GM10248 (cell line): ENCODE measurements at regions not wholly inside any gene's neighbourhood (a gene's known extent, or its start where the extent isn't known, plus 50 kb on each side); places are given as distances from the start of the nearest gene placed in this dataset.

Experiments
- CTCF ChIA-PET: fragments of 300-600 bp; sonication (Branson Sonifier 250); formaldehyde crosslinking; extraction: SDS; loops from one replicate; lab custom pipeline; 2021; ENCODE audit warnings: antibody characterized with exemption; lab: Yijun Ruan, JAX
- POLR2A ChIA-PET: fragments of 350-650 bp; sonication (Branson Sonifier 250); formaldehyde crosslinking; extraction: SDS; loops from one replicate; lab custom pipeline; 2020; ENCODE audit warnings: antibody characterized with exemption; lab: Yijun Ruan, JAX
- DNase-seq: peaks from one replicate; pipeline ENCODE4 v3.0.0; 2012; ENCODE audit errors: extremely low spot score
- CTCF ChIP-seq: IDR thresholded peaks from 2 replicates; pipeline ENCODE4 v1.5.1; 2012; ENCODE audit warnings: mild to moderate bottlenecking, low read depth; ENCODE audit errors: extremely low read depth, missing control alignments, control extremely low read depth

- no peak for DNase-seq
- POLR2A ChIA-PET = no interaction called here
- CTCF ChIA-PET = interaction anchor here (1.0 to 1.7 kb wide), 4 partner anchors 13 to 90 kb away, joined by 3 to 7 read pairs (median 4); no protein-coding TSS in a partner anchor
- no peak for TF ChIP-seq CTCF
Observed at GRCh38 chr4:67030636-67031035, 514.7 kb downstream of the CENPC start.

- POLR2A ChIA-PET = no interaction called here
- TF ChIP-seq CTCF = no peak
- CTCF ChIA-PET = interaction anchor here (0.8 kb wide), 1 partner anchor 16 kb away, joined by 3 read pairs; no protein-coding TSS in a partner anchor
- DNase-seq = no peak
Observed at GRCh38 chr4:67020438-67020797, 524.9 kb downstream of the CENPC start.

- no peak for DNase-seq
- ChIA-PET CTCF (no interaction called here), POLR2A (no interaction called here)
- TF ChIP-seq CTCF = no peak
Observed at GRCh38 chr4:67019686-67020437, 525.4 kb downstream of the CENPC start.

GRCh38 chr4:67014592-67014991 lies 530.7 kb downstream of the CENPC start:
- ChIA-PET CTCF (no interaction called here), POLR2A (no interaction called here)
- no peak for DNase-seq
- no peak for TF ChIP-seq CTCF

- no peak for DNase-seq
- CTCF ChIA-PET = interaction anchor here (1.2 kb wide), 1 partner anchor 17 kb away, joined by 3 read pairs; no protein-coding TSS in a partner anchor
- POLR2A ChIA-PET = no interaction called here
- no peak for TF ChIP-seq CTCF
Observed at GRCh38 chr4:67006791-67007190, 538.5 kb downstream of the CENPC start.

- no peak for DNase-seq
- TF ChIP-seq CTCF = no peak
- CTCF ChIA-PET = no interaction called here
- POLR2A ChIA-PET = no interaction called here
Observed at GRCh38 chr4:66991521-66991920, 553.8 kb downstream of the CENPC start.

- no peak for DNase-seq
- no peak for TF ChIP-seq CTCF
- POLR2A ChIA-PET = no interaction called here
- CTCF ChIA-PET = interaction anchor here (1.4 kb wide), 1 partner anchor 25 kb away, joined by 3 read pairs; no protein-coding TSS in a partner anchor
Observed at GRCh38 chr4:66974665-66975064, 570.6 kb downstream of the CENPC start.
